Spleen (tissue), 11 donors: ENCODE measurements at regions not wholly inside any gene's neighbourhood (a gene's known extent, or its start where the extent isn't known, plus 50 kb on each side); places are given as distances from the start of the nearest gene placed in this dataset.

Experiments
- DNase-seq: peaks from one replicate; pipeline ENCODE4 v3.0.0-alpha.2; 2020
- H3K27ac ChIP-seq, 8 donors: fragments of 200-600 bp; sonication (generic) in 7 of 8; 1 replicate in 4 of 8; 2 replicates in 4 of 8; pipeline versions ENCODE4 v1.5.0 to v1.8.0; 2016 to 2021; ENCODE audit warnings: inconsistent platforms in 4 of 8, mild to moderate bottlenecking in 4 of 8, moderate library complexity in 1 of 8
- H3K27me3 ChIP-seq, 7 donors: fragments of 200-600 bp; sonication (generic) in 6 of 7; replicated peaks in 1 of 7; 1 replicate in 4 of 7; 2 replicates in 3 of 7; pipeline versions ENCODE4 v1.5.0 to v1.8.0; 2016 to 2021; ENCODE audit warnings: inconsistent platforms in 3 of 7, mild to moderate bottlenecking in 1 of 7
- H3K36me3 ChIP-seq, 6 donors: fragments of 200-600 bp; sonication (generic) in 5 of 6; 1 replicate in 4 of 6; 2 replicates in 2 of 6; pipeline versions ENCODE4 v1.5.0 to v1.8.0; 2016 to 2021; ENCODE audit warnings: inconsistent platforms in 2 of 6
- H3K4me1 ChIP-seq, 6 donors: fragments of 200-600 bp; sonication (generic) in 5 of 6; 1 replicate in 3 of 6; 2 replicates in 3 of 6; pipeline versions ENCODE4 v1.5.0 to v1.8.0; 2016 to 2021; ENCODE audit warnings: inconsistent platforms in 3 of 6
- H3K4me3 ChIP-seq, 8 donors: fragments of 200-600 bp; sonication (generic) in 7 of 8; 1 replicate in 4 of 8; 2 replicates in 4 of 8; pipeline versions ENCODE4 v1.5.0 to v1.8.0; 2016 to 2021; ENCODE audit warnings: inconsistent platforms in 4 of 8, mild to moderate bottlenecking in 4 of 8, moderate library complexity in 2 of 8
- H3K9me3 ChIP-seq, 8 donors: fragments of 200-600 bp; sonication (generic) in 7 of 8; 1 replicate in 4 of 8; 2 replicates in 4 of 8; pipeline versions ENCODE4 v1.5.0 to v1.8.0; 2016 to 2021; ENCODE audit warnings: inconsistent platforms in 4 of 8
- POLR2A ChIP-seq, 3 donors: fragments of 450-650 bp; IDR thresholded peaks; one replicate each; pipeline ENCODE4 v1.5.1; 2017; ENCODE audit warnings: antibody characterized with exemption in 3 of 3, mild to moderate bottlenecking in 1 of 3
- POLR2AphosphoS5 ChIP-seq, 3 donors: sonication (generic); formaldehyde crosslinking; IDR thresholded peaks; one replicate each; pipeline ENCODE4 v1.5.1; 2017; ENCODE audit warnings: antibody characterized with exemption in 3 of 3
- WGBS, 5 donors: extraction: QIAGEN DNeasy Blood & Tissue Kit in 3 of 5; methylation state at CpG; one replicate each; pipeline versions ENCODE4 v1.1.5 to v1.1.7; 2013 to 2018; 5-methylcytosine and 5-hydroxymethylcytosine counted together
- intact Hi-C: fragments of 100-400 bp; cut with DNase I; formaldehyde crosslinking; loops from one replicate; pipeline ENCODE4 v1.15.0; 2023; ENCODE audit warnings: low total_unique reads
- TF ChIP-seq, protein P1 (sequence below), 11 experiments: fragments of 200-600 bp in 7 of 11; fragments of 450-650 bp in 4 of 11; sonication (generic) in 4 of 11; IDR thresholded peaks in 8 of 11; conservative IDR thresholded peaks in 3 of 11; 1 replicate in 7 of 11; 2 replicates in 4 of 11; pipeline versions ENCODE4 v1.4.0 to v1.8.0; 2016 to 2021; ENCODE audit warnings: antibody characterized with exemption in 11 of 11, inconsistent platforms in 4 of 11, mild to moderate bottlenecking in 1 of 11
- donor health status: healthy with polysubstance abuse.
- donor health status: DM: no; HTN: no; CAD: no; lungs with moderate emphysema.
- donor health status: DM: no; HTN: no; CAD: no.
- donor health status: Bipolar disorder and iron deficiency.
- donor health status: healthy.
- donor health status: DM: no; HTN: no; CAD: no.
- donor health status: DM: yes; HTN: yes; CAD: no.

DNA sequence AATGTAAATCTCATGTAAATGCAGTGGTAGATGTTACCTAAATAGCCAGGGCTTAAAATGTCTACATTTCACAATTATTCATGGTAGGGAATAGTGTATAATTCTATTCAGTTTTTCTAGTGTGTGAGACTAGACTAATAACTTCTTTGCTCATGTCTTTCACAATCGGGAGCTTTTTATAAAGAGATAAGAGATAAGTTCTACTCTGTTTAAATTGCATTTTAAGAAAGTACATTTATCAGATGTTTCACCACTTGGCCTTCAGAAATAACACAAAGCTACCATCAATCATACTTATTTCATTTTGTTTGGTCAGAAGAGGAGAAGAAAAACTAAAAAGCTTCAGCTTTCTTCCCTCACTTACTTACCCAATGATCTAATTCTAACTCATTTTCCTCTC is 725.5 kb upstream of the FLRT2 start:
- 50 to 67% (median 60%) methylated on average over 1 of the region's 1 CpG for WGBS, 5 donors
- Histone ChIP-seq H3K4me1 (no peaks in the 10 kb centered on the region), H3K9me3 (peaks cover 0 to 12% (median 4%) of the 10 kb centered on the region in 8 donors), H3K36me3 (no peaks in the 10 kb centered on the region), H3K27ac (no peak overlapping the region), H3K27me3 (no peaks in the 10 kb centered on the region), H3K4me3 (no peak overlapping the region)
- TF ChIP-seq POLR2AphosphoS5 (IDR thresholded peaks at IDR 0.05) (no peak), POLR2A (IDR thresholded peaks at IDR 0.05) (no peak)
- TF ChIP-seq, protein P1, sequence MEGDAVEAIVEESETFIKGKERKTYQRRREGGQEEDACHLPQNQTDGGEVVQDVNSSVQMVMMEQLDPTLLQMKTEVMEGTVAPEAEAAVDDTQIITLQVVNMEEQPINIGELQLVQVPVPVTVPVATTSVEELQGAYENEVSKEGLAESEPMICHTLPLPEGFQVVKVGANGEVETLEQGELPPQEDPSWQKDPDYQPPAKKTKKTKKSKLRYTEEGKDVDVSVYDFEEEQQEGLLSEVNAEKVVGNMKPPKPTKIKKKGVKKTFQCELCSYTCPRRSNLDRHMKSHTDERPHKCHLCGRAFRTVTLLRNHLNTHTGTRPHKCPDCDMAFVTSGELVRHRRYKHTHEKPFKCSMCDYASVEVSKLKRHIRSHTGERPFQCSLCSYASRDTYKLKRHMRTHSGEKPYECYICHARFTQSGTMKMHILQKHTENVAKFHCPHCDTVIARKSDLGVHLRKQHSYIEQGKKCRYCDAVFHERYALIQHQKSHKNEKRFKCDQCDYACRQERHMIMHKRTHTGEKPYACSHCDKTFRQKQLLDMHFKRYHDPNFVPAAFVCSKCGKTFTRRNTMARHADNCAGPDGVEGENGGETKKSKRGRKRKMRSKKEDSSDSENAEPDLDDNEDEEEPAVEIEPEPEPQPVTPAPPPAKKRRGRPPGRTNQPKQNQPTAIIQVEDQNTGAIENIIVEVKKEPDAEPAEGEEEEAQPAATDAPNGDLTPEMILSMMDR (IDR thresholded peaks at IDR 0.05 in 8 of 11, conservative IDR thresholded peaks at IDR 0.05 in 3 of 11): no peak
- DNase-seq: no peak
- intact Hi-C loops: no loop called here

DNA sequence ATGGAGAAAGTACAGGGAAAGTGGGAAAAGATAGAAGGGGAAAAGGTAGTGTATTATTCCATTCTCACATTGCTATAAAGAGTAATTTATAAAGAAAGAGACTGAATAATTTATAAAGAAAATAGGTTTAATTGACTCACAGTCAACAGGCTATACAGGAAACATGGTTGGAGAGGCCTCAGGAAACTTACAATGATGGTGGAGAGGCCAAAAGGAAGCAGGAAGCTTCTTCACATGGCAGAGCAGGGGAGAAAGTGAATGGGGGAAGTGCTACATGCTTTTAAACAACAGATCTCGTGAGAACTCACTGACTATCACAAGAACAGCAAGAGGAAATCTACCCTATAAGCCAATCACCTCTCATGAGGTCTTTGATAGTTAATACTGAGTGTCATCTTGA is 725.0 kb upstream of the FLRT2 start:
- Histone ChIP-seq H3K27me3 (no peaks in the 10 kb centered on the region), H3K27ac (no peak overlapping the region), H3K4me3 (no peak overlapping the region), H3K36me3 (no peaks in the 10 kb centered on the region), H3K9me3 (peaks cover 0 to 12% (median 4%) of the 10 kb centered on the region in 8 donors), H3K4me1 (no peaks in the 10 kb centered on the region)
- DNase-seq: no peak
- WGBS, 5 donors: 15 to 43% (median 25%) methylated on average over 1 of the region's 1 CpG
- TF ChIP-seq POLR2A (IDR thresholded peaks at IDR 0.05): no peak
- TF ChIP-seq POLR2AphosphoS5 (IDR thresholded peaks at IDR 0.05): no peak
- TF ChIP-seq, protein P1 (IDR thresholded peaks at IDR 0.05 in 8 of 11, conservative IDR thresholded peaks at IDR 0.05 in 3 of 11): no peak
- intact Hi-C loops: no loop called here

DNA sequence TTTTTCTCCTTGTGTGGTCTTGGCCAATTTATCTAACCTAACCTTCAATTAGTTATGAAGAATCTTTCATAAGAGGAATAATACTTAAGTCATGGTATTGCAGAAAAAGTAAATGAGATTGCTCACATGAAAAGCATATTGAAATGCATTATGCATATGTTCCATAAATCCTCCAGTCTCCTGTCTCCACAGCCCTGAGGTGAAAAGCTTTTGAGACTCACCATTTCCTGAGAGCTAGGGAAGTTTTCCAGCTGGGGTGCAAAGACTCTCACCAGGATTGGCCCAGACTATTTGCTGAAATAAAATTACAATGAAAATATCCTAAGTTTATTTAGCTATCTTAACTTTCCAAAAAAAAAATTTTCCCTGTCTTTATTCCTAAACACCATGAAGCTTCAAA is 723.8 kb upstream of the FLRT2 start:
- Histone ChIP-seq H3K27ac (no peak overlapping the region), H3K4me3 (no peak overlapping the region), H3K27me3 (no peaks in the 10 kb centered on the region), H3K4me1 (no peaks in the 10 kb centered on the region), H3K36me3 (no peaks in the 10 kb centered on the region), H3K9me3 (peaks cover 0 to 12% (median 4%) of the 10 kb centered on the region in 8 donors)
- intact Hi-C loops: no loop called here
- DNase-seq: no peak
- TF ChIP-seq, protein P1 (IDR thresholded peaks at IDR 0.05 in 8 of 11, conservative IDR thresholded peaks at IDR 0.05 in 3 of 11): no peak
- TF ChIP-seq POLR2A (IDR thresholded peaks at IDR 0.05): no peak
- TF ChIP-seq POLR2AphosphoS5 (IDR thresholded peaks at IDR 0.05): no peak

DNA sequence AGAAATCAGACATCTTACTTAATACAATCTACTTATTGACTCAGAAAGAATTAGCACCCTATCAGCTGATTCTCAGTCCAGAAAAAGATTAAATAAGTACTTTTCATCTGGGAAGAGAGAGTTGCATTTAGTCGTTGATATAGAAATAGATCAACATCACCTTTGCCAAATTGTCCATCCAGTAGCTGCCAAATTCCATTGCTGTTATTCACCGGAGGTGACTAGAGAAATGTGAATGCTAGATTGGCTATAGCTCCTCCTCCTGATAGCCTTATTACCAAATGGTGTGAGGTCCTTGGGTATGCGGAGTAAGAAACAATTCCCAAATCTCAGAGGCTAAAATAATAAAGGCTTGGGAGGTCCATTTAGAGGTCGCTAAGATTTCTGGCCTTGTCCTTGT is 723.3 kb upstream of the FLRT2 start:
- no peak for TF ChIP-seq POLR2A (IDR thresholded peaks at IDR 0.05)
- Histone ChIP-seq H3K36me3 (no peaks in the 10 kb centered on the region), H3K4me1 (no peaks in the 10 kb centered on the region), H3K27ac (no peak overlapping the region), H3K27me3 (no peaks in the 10 kb centered on the region), H3K4me3 (no peak overlapping the region), H3K9me3 (peaks cover 0 to 12% (median 4%) of the 10 kb centered on the region in 8 donors)
- intact Hi-C loops: no loop called here
- DNase-seq: no peak
- WGBS, 5 donors: 84 to 93% (median 87%) methylated on average over 4 of the region's 4 CpGs

DNA sequence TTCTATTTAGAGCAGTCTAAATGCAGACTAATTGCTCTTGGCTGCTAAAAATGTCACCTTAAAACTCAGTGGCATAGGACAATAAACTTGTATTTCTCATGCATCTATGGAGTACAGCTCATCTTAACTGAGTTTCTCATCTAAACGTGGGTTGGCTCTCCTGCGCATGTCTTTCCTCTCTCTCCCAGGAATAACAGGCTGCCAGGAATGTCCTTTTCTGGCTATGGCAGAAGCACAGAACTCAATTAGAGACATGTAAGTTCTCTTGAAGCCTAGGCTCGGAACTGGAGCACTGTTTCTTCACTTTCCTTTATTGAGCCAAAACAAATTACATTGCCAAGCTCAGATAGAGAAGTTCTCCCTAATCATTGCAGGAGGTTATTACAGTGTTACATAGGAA is 722.3 kb upstream of the FLRT2 start:
- H3K27ac ChIP-seq: no peak overlapping the region
- no peak for DNase-seq
- no peak overlapping the region for H3K4me3 ChIP-seq
- no peak for TF ChIP-seq POLR2AphosphoS5 (IDR thresholded peaks at IDR 0.05)
- TF ChIP-seq POLR2A (IDR thresholded peaks at IDR 0.05): no peak
- TF ChIP-seq, protein P1 (IDR thresholded peaks at IDR 0.05 in 8 of 11, conservative IDR thresholded peaks at IDR 0.05 in 3 of 11): no peak
- no peaks in the 10 kb centered on the region for H3K4me1 ChIP-seq
- 74 to 91% (median 80%) methylated on average over 3 of the region's 3 CpGs for WGBS, 5 donors
- H3K36me3 ChIP-seq: no peaks in the 10 kb centered on the region
- H3K27me3 ChIP-seq: no peaks in the 10 kb centered on the region
- H3K9me3 ChIP-seq: peaks cover 0 to 12% (median 4%) of the 10 kb centered on the region in 8 donors
- intact Hi-C loops: no loop called here
